Hepatocyte (in vitro differentiated cells): ENCODE measurements at regions not wholly inside any gene's neighbourhood (a gene's known extent, or its start where the extent isn't known, plus 50 kb on each side); places are given as distances from the start of the nearest gene placed in this dataset.

Experiments used
- DNase-seq: peaks from one replicate; pipeline ENCODE4 v3.0.0-alpha.2; 2016; ENCODE audit warnings: low spot score
- H2AFZ ChIP-seq: fragments of 200-600 bp; sonication (generic); 2 replicates; pipeline ENCODE4 v1.6.0; 2016; ENCODE audit warnings: antibody characterized with exemption, mild to moderate bottlenecking
- H3K27ac ChIP-seq: fragments of 200-600 bp; sonication (generic); 2 replicates; pipeline ENCODE4 v1.5.1; 2016; ENCODE audit warnings: mild to moderate bottlenecking
- H3K27me3 ChIP-seq: fragments of 200-600 bp; sonication (generic); 2 replicates; pipeline ENCODE4 v1.6.1; 2016
- H3K36me3 ChIP-seq: fragments of 200-600 bp; sonication (generic); replicated peaks from 2 replicates; pipeline ENCODE4 v1.5.1; 2016; ENCODE audit warnings: low read depth; ENCODE audit not compliant: insufficient read depth
- H3K4me1 ChIP-seq: fragments of 200-600 bp; sonication (generic); 2 replicates; pipeline ENCODE4 v1.5.1; 2016; ENCODE audit warnings: mild to moderate bottlenecking, moderate library complexity; ENCODE audit not compliant: insufficient read depth
- H3K4me2 ChIP-seq: fragments of 200-600 bp; sonication (generic); 2 replicates; pipeline ENCODE4 v1.6.0; 2016
- H3K4me3 ChIP-seq: fragments of 200-600 bp; sonication (generic); 2 replicates; pipeline ENCODE4 v1.5.1; 2016; ENCODE audit warnings: mild to moderate bottlenecking
- H3K79me2 ChIP-seq: fragments of 200-600 bp; sonication (generic); 2 replicates; pipeline ENCODE4 v1.6.0; 2017; ENCODE audit warnings: mild to moderate bottlenecking
- H3K9me2 ChIP-seq: fragments of 200-600 bp; sonication (generic); replicated peaks from 2 replicates; pipeline ENCODE4 v1.6.0; 2017; ENCODE audit warnings: mild to moderate bottlenecking; ENCODE audit not compliant: insufficient read depth
- H3K9me3 ChIP-seq: fragments of 200-600 bp; sonication (generic); 2 replicates; pipeline ENCODE4 v1.5.1; 2016; ENCODE audit warnings: low read depth, mild to moderate bottlenecking
- H4K20me1 ChIP-seq: fragments of 200-600 bp; sonication (generic); 2 replicates; pipeline ENCODE4 v1.6.0; 2016; ENCODE audit warnings: mild to moderate bottlenecking; ENCODE audit not compliant: insufficient read depth, poor library complexity, severe bottlenecking
- EZH2 ChIP-seq: fragments of 200-600 bp; sonication (generic); IDR thresholded peaks from 2 replicates; pipeline ENCODE4 v1.6.1; 2016; ENCODE audit warnings: antibody characterized with exemption, mild to moderate bottlenecking, borderline replicate concordance
- EZH2phosphoT487 ChIP-seq: fragments of 200-600 bp; sonication (generic); IDR thresholded peaks from one replicate; pipeline ENCODE4 v1.6.1; 2018; ENCODE audit warnings: antibody characterized with exemption, mild to moderate bottlenecking, low read depth, moderate library complexity; ENCODE audit not compliant: unreplicated experiment, severe bottlenecking
- WGBS: methylation state at CpG from one replicate; pipeline ENCODE4 v1.1.6; 2016; ENCODE audit warnings: low lambda C conversion rate; ENCODE audit errors: missing lambda C conversion rate; 5-methylcytosine and 5-hydroxymethylcytosine counted together
- TF ChIP-seq, protein P1 (sequence below): fragments of 200-600 bp; sonication (generic); IDR thresholded peaks from 2 replicates; pipeline ENCODE4 v1.5.1; 2016; ENCODE audit warnings: antibody characterized with exemption, mild to moderate bottlenecking; ENCODE audit not compliant: poor library complexity

DNA sequence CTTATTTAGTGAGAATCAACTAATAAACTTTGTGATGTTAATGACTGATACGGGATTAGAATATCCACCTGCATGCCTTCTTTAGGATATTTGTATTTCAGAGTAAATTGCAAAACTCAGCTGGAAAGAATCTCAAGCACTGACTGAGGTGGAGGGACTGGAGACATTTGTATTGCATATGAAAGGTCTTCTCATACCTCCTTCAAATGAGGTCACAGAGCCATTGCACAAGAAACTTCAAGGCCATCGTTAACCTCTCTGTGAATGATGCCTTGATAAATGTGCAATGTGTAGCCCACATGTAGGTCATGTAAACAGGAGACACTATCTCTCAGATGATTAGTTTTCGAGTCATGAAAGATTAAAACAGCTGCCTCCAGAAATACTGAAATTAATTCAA is 531.7 kb upstream of the PLXNA2 start:
- TF ChIP-seq, protein P1, sequence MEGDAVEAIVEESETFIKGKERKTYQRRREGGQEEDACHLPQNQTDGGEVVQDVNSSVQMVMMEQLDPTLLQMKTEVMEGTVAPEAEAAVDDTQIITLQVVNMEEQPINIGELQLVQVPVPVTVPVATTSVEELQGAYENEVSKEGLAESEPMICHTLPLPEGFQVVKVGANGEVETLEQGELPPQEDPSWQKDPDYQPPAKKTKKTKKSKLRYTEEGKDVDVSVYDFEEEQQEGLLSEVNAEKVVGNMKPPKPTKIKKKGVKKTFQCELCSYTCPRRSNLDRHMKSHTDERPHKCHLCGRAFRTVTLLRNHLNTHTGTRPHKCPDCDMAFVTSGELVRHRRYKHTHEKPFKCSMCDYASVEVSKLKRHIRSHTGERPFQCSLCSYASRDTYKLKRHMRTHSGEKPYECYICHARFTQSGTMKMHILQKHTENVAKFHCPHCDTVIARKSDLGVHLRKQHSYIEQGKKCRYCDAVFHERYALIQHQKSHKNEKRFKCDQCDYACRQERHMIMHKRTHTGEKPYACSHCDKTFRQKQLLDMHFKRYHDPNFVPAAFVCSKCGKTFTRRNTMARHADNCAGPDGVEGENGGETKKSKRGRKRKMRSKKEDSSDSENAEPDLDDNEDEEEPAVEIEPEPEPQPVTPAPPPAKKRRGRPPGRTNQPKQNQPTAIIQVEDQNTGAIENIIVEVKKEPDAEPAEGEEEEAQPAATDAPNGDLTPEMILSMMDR: no peak
- no peak for TF ChIP-seq EZH2phosphoT487
- TF ChIP-seq EZH2: no peak
- Histone ChIP-seq H3K9me2 (no peaks in the 10 kb centered on the region), H3K79me2 (no peaks in the 10 kb centered on the region), H3K4me1 (no peaks in the 10 kb centered on the region), H2AFZ (no peak overlapping the region), H3K27me3 (no peaks in the 10 kb centered on the region), H3K27ac (no peak overlapping the region), H3K9me3 (no peaks in the 10 kb centered on the region), H3K4me3 (no peak overlapping the region), H3K36me3 (no peaks in the 10 kb centered on the region), H3K4me2 (no peak overlapping the region), H4K20me1 (no peaks in the 10 kb centered on the region)
- 79% methylated on average over 3 of the region's 3 CpGs for WGBS
- no peak for DNase-seq

DNA sequence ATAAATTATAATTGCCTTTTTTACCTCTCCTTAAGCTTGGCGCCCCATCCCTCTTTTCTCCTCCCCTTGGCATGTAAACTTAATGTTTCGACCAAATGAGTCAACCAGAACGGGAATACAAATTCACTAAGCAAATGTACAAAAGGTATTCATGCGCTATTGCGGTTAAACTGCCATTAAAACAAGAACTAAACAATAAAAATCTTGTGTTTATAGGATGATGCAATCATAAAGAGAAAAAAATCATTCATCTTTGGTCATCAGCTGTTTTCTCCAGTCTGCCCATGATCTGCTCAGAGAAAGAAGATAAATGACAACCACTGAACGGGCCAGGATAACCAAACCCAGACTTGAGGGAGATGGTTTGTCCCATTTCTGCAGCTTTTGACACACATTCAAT is 534.2 kb upstream of the PLXNA2 start:
- H3K4me3 ChIP-seq: no peak overlapping the region
- no peak for TF ChIP-seq EZH2
- H3K4me1 ChIP-seq: no peaks in the 10 kb centered on the region
- DNase-seq: no peak
- H3K27ac ChIP-seq: no peak overlapping the region
- no peak overlapping the region for H2AFZ ChIP-seq
- no peaks in the 10 kb centered on the region for H3K9me3 ChIP-seq
- H4K20me1 ChIP-seq: no peaks in the 10 kb centered on the region
- no peaks in the 10 kb centered on the region for H3K27me3 ChIP-seq
- H3K36me3 ChIP-seq: no peaks in the 10 kb centered on the region
- H3K79me2 ChIP-seq: no peaks in the 10 kb centered on the region
- no peaks in the 10 kb centered on the region for H3K9me2 ChIP-seq
- no peak overlapping the region for H3K4me2 ChIP-seq
- 91% methylated on average over 6 of the region's 6 CpGs for WGBS

DNA sequence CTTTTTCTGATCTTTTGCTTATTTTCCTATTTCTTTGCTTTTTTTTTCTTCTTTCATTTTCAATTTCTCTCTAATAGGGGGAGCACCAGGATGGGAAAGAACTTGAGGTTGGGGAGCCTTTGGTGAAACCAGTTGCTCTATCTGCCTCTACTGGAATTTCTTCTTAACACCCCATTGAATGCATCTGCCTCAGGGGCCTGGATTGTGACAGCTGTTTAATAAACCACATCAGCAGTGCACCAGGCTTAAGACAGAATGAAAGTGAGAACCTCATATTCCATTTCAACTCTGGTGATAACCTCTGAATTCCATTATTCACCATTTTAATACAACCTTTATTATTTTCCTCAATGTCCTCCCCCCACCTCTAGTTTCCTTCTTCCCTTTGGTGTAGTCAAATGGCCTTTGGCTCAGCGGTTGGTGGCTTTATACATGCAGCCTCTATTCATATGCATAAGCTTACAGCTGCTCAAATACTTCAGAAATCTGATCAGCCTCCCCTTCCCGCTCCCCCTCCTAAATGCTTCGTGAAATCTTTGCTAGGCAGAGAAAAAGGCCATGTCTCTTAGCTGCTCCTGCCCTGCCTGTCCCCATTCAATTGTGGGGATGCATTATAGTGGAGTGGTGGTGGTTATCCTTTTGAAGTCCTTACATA is 537.3 kb upstream of the PLXNA2 start:
- WGBS: 40% methylated on average over 3 of the region's 3 CpGs
- Histone ChIP-seq H2AFZ (no peak overlapping the region), H3K36me3 (no peaks in the 10 kb centered on the region), H3K27ac (no peak overlapping the region), H3K4me3 (no peak overlapping the region), H3K4me2 (no peak overlapping the region), H3K9me3 (no peaks in the 10 kb centered on the region), H3K9me2 (no peaks in the 10 kb centered on the region), H4K20me1 (no peaks in the 10 kb centered on the region), H3K27me3 (no peaks in the 10 kb centered on the region), H3K4me1 (no peaks in the 10 kb centered on the region), H3K79me2 (no peaks in the 10 kb centered on the region)
- TF ChIP-seq, protein P1: no peak
- no peak for TF ChIP-seq EZH2
- no peak for TF ChIP-seq EZH2phosphoT487
- no peak for DNase-seq

DNA sequence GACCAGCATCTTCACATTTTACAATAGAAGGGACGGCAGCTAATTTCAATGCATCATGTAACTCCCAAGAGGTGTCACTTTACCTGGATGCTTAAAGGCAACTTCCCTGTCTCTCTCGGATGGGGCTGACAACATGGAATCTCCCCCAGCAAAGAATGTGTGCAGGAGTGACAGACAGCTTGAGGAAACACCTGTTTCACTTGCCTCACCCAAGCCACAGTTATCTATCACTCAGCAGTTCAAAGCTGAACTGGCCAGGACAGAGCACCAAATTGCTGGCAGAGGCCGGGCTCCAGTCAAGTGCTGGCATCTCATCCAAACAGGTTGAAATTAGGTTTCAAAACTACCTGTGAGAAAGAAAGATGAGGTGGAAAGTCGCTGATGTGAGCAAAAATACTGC is 538.0 kb upstream of the PLXNA2 start:
- 77% methylated on average over 4 of the region's 4 CpGs for WGBS
- TF ChIP-seq, protein P1: no peak
- TF ChIP-seq EZH2 (no peak), EZH2phosphoT487 (no peak)
- no peaks in the 10 kb centered on the region for H4K20me1 ChIP-seq
- H3K9me2 ChIP-seq: no peaks in the 10 kb centered on the region
- H2AFZ ChIP-seq: no peak overlapping the region
- no peak overlapping the region for H3K4me2 ChIP-seq
- no peaks in the 10 kb centered on the region for H3K79me2 ChIP-seq
- no peak overlapping the region for H3K27ac ChIP-seq
- no peak overlapping the region for H3K4me3 ChIP-seq
- no peaks in the 10 kb centered on the region for H3K4me1 ChIP-seq
- no peaks in the 10 kb centered on the region for H3K27me3 ChIP-seq
- H3K9me3 ChIP-seq: no peaks in the 10 kb centered on the region
- DNase-seq: no peak
- H3K36me3 ChIP-seq: no peaks in the 10 kb centered on the region
